ENCODE measurements at regions not wholly inside any gene's neighbourhood (a gene's known extent, or its start where the extent isn't known, plus 50 kb on each side); places are given as distances from the start of the nearest gene placed in this dataset.

DNA sequence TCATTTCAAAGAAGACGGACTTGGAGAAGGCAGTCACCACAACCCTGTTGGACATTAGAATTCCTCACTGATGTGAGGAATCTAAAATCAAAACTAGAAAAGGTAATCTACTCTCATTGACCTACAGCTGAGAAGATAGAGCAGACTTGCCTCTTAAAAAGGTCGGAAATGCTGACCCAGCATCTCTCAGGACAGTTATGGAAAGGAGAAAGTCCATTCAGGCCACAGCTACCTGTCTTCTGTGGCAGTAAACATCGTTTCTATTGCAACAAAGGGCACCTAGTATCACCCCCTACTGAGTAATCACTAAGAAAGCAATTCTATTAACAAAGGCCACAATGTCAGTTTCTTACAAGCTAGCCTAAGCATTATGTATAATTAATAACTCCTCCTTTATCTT lies 601.7 kb downstream of the PRELID2 start:
- DNase-seq (ENCODE audit: low read depth) = no peak
- ChIA-PET POLR2A (no interaction called here), CTCF (no interaction called here)
- no peaks in the 10 kb centered on the region for H3K27me3 ChIP-seq (ENCODE audit: control insufficient read depth, insufficient read depth, low read length)
- H3K36me3 ChIP-seq (ENCODE audit: control insufficient read depth, insufficient read depth, low read length) = no peaks in the 10 kb centered on the region
- TF ChIP-seq, protein P1, sequence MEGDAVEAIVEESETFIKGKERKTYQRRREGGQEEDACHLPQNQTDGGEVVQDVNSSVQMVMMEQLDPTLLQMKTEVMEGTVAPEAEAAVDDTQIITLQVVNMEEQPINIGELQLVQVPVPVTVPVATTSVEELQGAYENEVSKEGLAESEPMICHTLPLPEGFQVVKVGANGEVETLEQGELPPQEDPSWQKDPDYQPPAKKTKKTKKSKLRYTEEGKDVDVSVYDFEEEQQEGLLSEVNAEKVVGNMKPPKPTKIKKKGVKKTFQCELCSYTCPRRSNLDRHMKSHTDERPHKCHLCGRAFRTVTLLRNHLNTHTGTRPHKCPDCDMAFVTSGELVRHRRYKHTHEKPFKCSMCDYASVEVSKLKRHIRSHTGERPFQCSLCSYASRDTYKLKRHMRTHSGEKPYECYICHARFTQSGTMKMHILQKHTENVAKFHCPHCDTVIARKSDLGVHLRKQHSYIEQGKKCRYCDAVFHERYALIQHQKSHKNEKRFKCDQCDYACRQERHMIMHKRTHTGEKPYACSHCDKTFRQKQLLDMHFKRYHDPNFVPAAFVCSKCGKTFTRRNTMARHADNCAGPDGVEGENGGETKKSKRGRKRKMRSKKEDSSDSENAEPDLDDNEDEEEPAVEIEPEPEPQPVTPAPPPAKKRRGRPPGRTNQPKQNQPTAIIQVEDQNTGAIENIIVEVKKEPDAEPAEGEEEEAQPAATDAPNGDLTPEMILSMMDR (IDR thresholded peaks at IDR 0.05; ENCODE audit: insufficient read depth, low read depth, low read length) = no peak
- H3K4me3 ChIP-seq (ENCODE audit: low read depth, low read length) = no peak overlapping the region

DNA sequence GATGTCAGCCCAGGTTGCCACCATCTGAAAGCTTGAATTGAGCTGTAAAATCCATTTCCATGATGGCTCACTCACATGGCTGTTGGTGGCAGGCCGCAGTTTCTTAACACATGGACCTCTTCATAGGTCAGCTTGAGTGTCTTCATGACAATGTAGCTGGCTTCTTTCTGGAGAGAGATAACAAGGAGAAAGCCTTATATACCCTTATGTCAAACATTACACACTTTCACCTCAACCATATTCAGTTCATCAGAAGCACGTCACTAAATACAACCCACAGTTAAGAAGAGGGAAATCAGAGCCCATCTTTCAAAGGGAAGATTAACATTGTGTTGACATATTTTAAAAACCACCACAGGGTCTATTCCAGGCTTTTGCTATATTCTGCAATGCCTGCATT lies 604.4 kb downstream of the PRELID2 start:
- Histone ChIP-seq H3K4me3 (ENCODE audit: low read depth, low read length) (no peak overlapping the region), H3K27me3 (ENCODE audit: control insufficient read depth, insufficient read depth, low read length) (no peaks in the 10 kb centered on the region), H3K36me3 (ENCODE audit: control insufficient read depth, insufficient read depth, low read length) (no peaks in the 10 kb centered on the region)
- TF ChIP-seq, protein P1 (IDR thresholded peaks at IDR 0.05; ENCODE audit: insufficient read depth, low read depth, low read length) = no peak
- no peak for DNase-seq (ENCODE audit: low read depth)
- ChIA-PET CTCF (interaction anchor here (1.6 kb wide), 1 partner anchor 1027 kb away, joined by 3 read pairs; no protein-coding TSS in a partner anchor), POLR2A (no interaction called here)

DNA sequence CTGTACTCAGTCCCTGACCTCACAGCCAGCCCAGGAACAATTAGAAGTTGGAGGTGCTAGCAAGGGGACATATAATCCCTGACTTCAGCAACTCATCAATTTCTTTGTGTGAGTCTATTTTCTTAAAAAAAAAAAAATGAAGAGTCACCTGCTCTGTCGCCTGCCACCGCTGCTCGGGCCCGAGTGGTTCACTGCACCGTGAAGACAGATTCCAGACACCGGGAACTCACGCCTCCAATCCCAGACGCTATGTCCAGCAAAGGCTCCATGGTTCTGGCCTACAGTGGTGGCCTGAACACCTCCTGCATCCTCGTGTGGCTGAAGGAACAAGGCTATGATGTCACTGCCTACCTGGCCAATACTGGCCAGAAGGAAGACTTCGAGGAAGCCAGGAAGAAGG lies 606.6 kb downstream of the PRELID2 start:
- Histone ChIP-seq H3K27me3 (ENCODE audit: control insufficient read depth, insufficient read depth, low read length) (no peaks in the 10 kb centered on the region), H3K4me3 (ENCODE audit: low read depth, low read length) (no peak overlapping the region), H3K36me3 (ENCODE audit: control insufficient read depth, insufficient read depth, low read length) (no peaks in the 10 kb centered on the region)
- POLR2A ChIA-PET = interaction anchor here (0.8 kb wide), 1 partner anchor 357 kb away, joined by 6 read pairs; no protein-coding TSS in a partner anchor
- TF ChIP-seq, protein P1 (IDR thresholded peaks at IDR 0.05; ENCODE audit: insufficient read depth, low read depth, low read length) = no peak
- CTCF ChIA-PET = interaction anchor here (2.5 kb wide), 1 partner anchor 9 kb away, joined by 9 read pairs; no protein-coding TSS in a partner anchor
- DNase-seq (ENCODE audit: low read depth) = no peak

DNA sequence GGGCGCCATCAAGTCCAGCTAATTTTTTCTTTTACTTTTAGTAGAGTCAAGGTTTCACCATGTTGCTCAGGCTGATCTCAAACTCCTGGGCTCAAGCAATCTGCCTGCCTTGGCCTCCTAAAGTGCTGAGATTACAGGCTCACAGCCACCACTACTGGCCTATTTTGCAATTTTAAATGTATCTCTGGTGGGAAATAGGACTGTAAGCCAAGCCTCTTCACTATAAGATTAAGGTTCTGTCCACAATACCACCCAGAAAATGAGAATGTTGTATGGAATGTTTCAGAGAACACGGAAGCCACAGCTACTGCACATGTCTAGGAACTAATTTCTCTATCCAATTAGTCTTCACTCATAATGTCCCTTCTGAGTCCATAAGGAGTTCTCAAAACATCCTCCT lies 607.3 kb downstream of the PRELID2 start:
- CTCF ChIA-PET = interaction anchor here (2.5 kb wide), 1 partner anchor 10 kb away, joined by 9 read pairs; no protein-coding TSS in a partner anchor
- Histone ChIP-seq H3K27me3 (ENCODE audit: control insufficient read depth, insufficient read depth, low read length) (no peaks in the 10 kb centered on the region), H3K4me3 (ENCODE audit: low read depth, low read length) (no peak overlapping the region), H3K36me3 (ENCODE audit: control insufficient read depth, insufficient read depth, low read length) (no peaks in the 10 kb centered on the region)
- DNase-seq (ENCODE audit: low read depth) = no peak
- TF ChIP-seq, protein P1 (IDR thresholded peaks at IDR 0.05; ENCODE audit: insufficient read depth, low read depth, low read length) = no peak
- POLR2A ChIA-PET = interaction anchor here (0.8 kb wide), 1 partner anchor 357 kb away, joined by 6 read pairs; no protein-coding TSS in a partner anchor

DNA sequence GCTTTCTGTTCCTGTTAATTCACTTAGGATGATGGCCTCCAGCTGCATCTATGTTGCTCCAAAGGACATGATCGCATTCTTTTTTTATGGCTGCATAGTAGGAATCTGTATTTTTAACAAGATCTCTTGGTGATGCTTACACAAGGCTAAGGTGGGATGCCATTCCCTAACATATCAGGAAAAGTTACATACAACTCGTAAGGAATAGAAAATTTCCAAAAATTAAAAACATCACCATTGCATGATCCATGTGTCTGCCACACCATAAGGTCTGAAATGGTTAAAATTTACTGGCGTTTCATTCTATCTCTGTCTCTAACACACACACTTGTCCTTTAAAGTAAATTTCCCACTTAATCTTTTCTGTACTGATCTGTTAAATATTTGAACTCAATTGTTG lies 608.4 kb downstream of the PRELID2 start:
- H3K36me3 ChIP-seq (ENCODE audit: control insufficient read depth, insufficient read depth, low read length) = no peaks in the 10 kb centered on the region
- no peaks in the 10 kb centered on the region for H3K27me3 ChIP-seq (ENCODE audit: control insufficient read depth, insufficient read depth, low read length)
- TF ChIP-seq, protein P1 (IDR thresholded peaks at IDR 0.05; ENCODE audit: insufficient read depth, low read depth, low read length) = no peak
- no peak for DNase-seq (ENCODE audit: low read depth)
- no peak overlapping the region for H3K4me3 ChIP-seq (ENCODE audit: low read depth, low read length)
- ChIA-PET CTCF (no interaction called here), POLR2A (no interaction called here)
